GM13976 (cell line): ENCODE measurements at regions not wholly inside any gene's neighbourhood (a gene's known extent, or its start where the extent isn't known, plus 50 kb on each side); places are given as distances from the start of the nearest gene placed in this dataset.

Experiments used
- DNase-seq: peaks from one replicate; pipeline ENCODE4 v3.0.0; 2012; ENCODE audit warnings: low spot score
- in situ Hi-C: fragments of 300-500 bp; cut with MboI; formaldehyde crosslinking; loops from one replicate; pipeline ENCODE4 v1.12.0; 2022; ENCODE audit warnings: low sequenced_read_pairs, mixed read lengths, inconsistent platforms; ENCODE audit not compliant: unreplicated experiment
- TF ChIP-seq, protein P1 (sequence below): IDR thresholded peaks from 2 replicates; pipeline ENCODE4 v1.5.1; 2012; ENCODE audit warnings: borderline replicate concordance, mild to moderate bottlenecking; ENCODE audit not compliant: insufficient read depth; ENCODE audit errors: extremely low read depth, missing control alignments, control extremely low read depth

GRCh38 chr2:129378186-129378585 lies 601.3 kb upstream of the RAB6C start:
- TF ChIP-seq, protein P1, sequence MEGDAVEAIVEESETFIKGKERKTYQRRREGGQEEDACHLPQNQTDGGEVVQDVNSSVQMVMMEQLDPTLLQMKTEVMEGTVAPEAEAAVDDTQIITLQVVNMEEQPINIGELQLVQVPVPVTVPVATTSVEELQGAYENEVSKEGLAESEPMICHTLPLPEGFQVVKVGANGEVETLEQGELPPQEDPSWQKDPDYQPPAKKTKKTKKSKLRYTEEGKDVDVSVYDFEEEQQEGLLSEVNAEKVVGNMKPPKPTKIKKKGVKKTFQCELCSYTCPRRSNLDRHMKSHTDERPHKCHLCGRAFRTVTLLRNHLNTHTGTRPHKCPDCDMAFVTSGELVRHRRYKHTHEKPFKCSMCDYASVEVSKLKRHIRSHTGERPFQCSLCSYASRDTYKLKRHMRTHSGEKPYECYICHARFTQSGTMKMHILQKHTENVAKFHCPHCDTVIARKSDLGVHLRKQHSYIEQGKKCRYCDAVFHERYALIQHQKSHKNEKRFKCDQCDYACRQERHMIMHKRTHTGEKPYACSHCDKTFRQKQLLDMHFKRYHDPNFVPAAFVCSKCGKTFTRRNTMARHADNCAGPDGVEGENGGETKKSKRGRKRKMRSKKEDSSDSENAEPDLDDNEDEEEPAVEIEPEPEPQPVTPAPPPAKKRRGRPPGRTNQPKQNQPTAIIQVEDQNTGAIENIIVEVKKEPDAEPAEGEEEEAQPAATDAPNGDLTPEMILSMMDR, result no peak
- no peak for DNase-seq
- in situ Hi-C loops, result no loop called here

- peak; percentile 46 for DNase-seq
- in situ Hi-C loops, result no loop called here
These were observed 600.1 kb upstream of the RAB6C start for GRCh38 chr2:129379411-129379810.

DNA sequence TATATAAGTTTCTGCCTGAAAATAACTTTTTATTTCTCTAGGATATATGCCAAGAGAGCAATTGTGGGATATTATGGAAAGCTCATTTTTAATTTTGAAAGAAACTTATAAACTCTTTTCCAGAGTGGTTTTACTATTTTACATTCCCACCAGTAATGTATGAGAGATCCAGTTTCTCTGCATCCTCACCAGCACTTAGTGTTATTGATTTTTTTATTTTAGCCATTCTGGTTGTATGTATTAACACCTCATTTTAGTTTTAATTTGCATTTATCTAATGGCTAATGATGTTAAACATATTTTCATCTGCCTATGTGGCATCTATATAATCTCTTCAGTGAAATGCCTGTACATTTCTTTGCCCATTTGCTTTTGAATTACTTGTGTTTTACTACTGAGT lies 597.7 kb upstream of the RAB6C start:
- DNase-seq, result no peak
- in situ Hi-C loops, result no loop called here
- TF ChIP-seq, protein P1, result no peak

More at GRCh38 chr2:129379411-129379810, 600.1 kb upstream of the RAB6C start:
- TF ChIP-seq, protein P1, result no peak

- TF ChIP-seq, protein P1, result no peak
- no peak for DNase-seq
- in situ Hi-C loops, result no loop called here
These were observed 590.6 kb upstream of the RAB6C start for GRCh38 chr2:129388870-129389269.

- in situ Hi-C loops, result no loop called here
- DNase-seq, result no peak
- TF ChIP-seq, protein P1, result no peak
These were observed 585.6 kb upstream of the RAB6C start for GRCh38 chr2:129393816-129394215.

GRCh38 chr2:129396980-129397599 lies 582.4 kb upstream of the RAB6C start:
- peak; percentile 21 for DNase-seq
- TF ChIP-seq, protein P1, result peak; percentile 82
- in situ Hi-C loops, result no loop called here
